WERI-Rb-1 (cell line): ENCODE measurements at regions not wholly inside any gene's neighbourhood (a gene's known extent, or its start where the extent isn't known, plus 50 kb on each side); places are given as distances from the start of the nearest gene placed in this dataset.

Experiments
- DNase-seq: peaks from one replicate; pipeline ENCODE4 v3.0.0-alpha.2; 2020
- H3K27ac ChIP-seq: fragments of 250-450 bp; sonication (Bioruptor Pico); 2 replicates; pipeline ENCODE4 v1.5.1; 2020; ENCODE audit warnings: mild to moderate bottlenecking, moderate library complexity
- H3K27me3 ChIP-seq: fragments of 250-450 bp; sonication (Bioruptor Pico); 2 replicates; pipeline ENCODE4 v1.5.1; 2021; ENCODE audit warnings: mild to moderate bottlenecking, low read depth, moderate library complexity; ENCODE audit not compliant: insufficient read depth, severe bottlenecking
- H3K36me3 ChIP-seq: fragments of 250-450 bp; sonication (Bioruptor Pico); 2 replicates; pipeline ENCODE4 v1.5.1; 2020; ENCODE audit warnings: mild to moderate bottlenecking, moderate library complexity
- H3K4me3 ChIP-seq: 2 replicates; pipeline ENCODE4 v1.5.1; 2011; ENCODE audit warnings: low read depth, mild to moderate bottlenecking, control low read depth, low read length
- H3K9me3 ChIP-seq: fragments of 250-450 bp; sonication (Bioruptor Pico); 2 replicates; pipeline ENCODE4 v1.5.1; 2021; ENCODE audit warnings: mild to moderate bottlenecking, moderate library complexity; ENCODE audit not compliant: severe bottlenecking
- CTCF ChIP-seq: IDR thresholded peaks from 2 replicates; pipeline ENCODE4 v1.5.1; 2011; ENCODE audit warnings: low read depth, mild to moderate bottlenecking, control low read depth, inconsistent platforms, low read length

GRCh38 chr7:45974540-45975360 is 53.7 kb upstream of the IGFBP3 start:
- DNase-seq = no peak
- no peaks in the 10 kb centered on the region for H3K36me3 ChIP-seq
- no peaks in the 10 kb centered on the region for H3K9me3 ChIP-seq
- no peak overlapping the region for H3K27ac ChIP-seq
- TF ChIP-seq CTCF = no peak
- H3K4me3 ChIP-seq = no peak overlapping the region
- peaks cover 16% of the 10 kb centered on the region for H3K27me3 ChIP-seq

- peaks cover 16% of the 10 kb centered on the region for H3K27me3 ChIP-seq
- H3K36me3 ChIP-seq = no peaks in the 10 kb centered on the region
- no peaks in the 10 kb centered on the region for H3K9me3 ChIP-seq
- H3K27ac ChIP-seq = no peak overlapping the region
- TF ChIP-seq CTCF = no peak
- H3K4me3 ChIP-seq = no peak overlapping the region
- no peak for DNase-seq
Measured at GRCh38 chr7:45973725-45974532, 52.9 kb upstream of the IGFBP3 start.

GRCh38 chr7:45972629-45973312 is 51.7 kb upstream of the IGFBP3 start:
- DNase-seq = no peak
- Histone ChIP-seq H3K4me3 (no peak overlapping the region), H3K36me3 (no peaks in the 10 kb centered on the region), H3K27ac (no peak overlapping the region), H3K27me3 (peaks cover 16% of the 10 kb centered on the region), H3K9me3 (no peaks in the 10 kb centered on the region)
- TF ChIP-seq CTCF = no peak

GRCh38 chr7:45971661-45972175 is 50.6 kb upstream of the IGFBP3 start:
- Histone ChIP-seq H3K9me3 (no peaks in the 10 kb centered on the region), H3K4me3 (no peak overlapping the region), H3K27me3 (peaks cover 22% of the 10 kb centered on the region), H3K27ac (no peak overlapping the region), H3K36me3 (no peaks in the 10 kb centered on the region)
- TF ChIP-seq CTCF = no peak
- no peak for DNase-seq

- no peak for TF ChIP-seq CTCF
- H3K4me3 ChIP-seq = no peak overlapping the region
- H3K27me3 ChIP-seq = peaks cover 25% of the 10 kb centered on the region
- H3K27ac ChIP-seq = no peak overlapping the region
- DNase-seq = no peak
- H3K9me3 ChIP-seq = no peaks in the 10 kb centered on the region
- H3K36me3 ChIP-seq = no peaks in the 10 kb centered on the region
Measured at GRCh38 chr7:45971171-45971570, 50.1 kb upstream of the IGFBP3 start.
